HepG2 (cell line): ENCODE measurements at regions not wholly inside any gene's neighbourhood (a gene's known extent, or its start where the extent isn't known, plus 50 kb on each side); places are given as distances from the start of the nearest gene placed in this dataset.

ENCODE experiments used
- ATAC-seq: fragments of 200-7000 bp; cut with Tn5 transposase; 3 replicates; pipeline ENCODE4 v1.9.1; 2020; ENCODE audit warnings: mild to moderate bottlenecking, moderate library complexity
- BruUV-seq: library from RNA; stranded (reverse); fragments of 400-500 nt; replicated peaks from 2 replicates; lab custom pipeline; 2021; lab: Mats Ljungman, UMichigan
- CTCF ChIA-PET: fragments of 300-600 bp; formaldehyde crosslinking; extraction: SDS; loops from one replicate; lab custom pipeline; 2021; ENCODE audit warnings: low total read pairs, inconsistent platforms, low intra/inter-chr PET ratio; lab: Yijun Ruan, JAX
- POLR2A ChIA-PET: fragments of 350-600 bp; sonication (Branson Sonifier 250); formaldehyde crosslinking; loops from one replicate; lab custom pipeline; 2020; ENCODE audit warnings: antibody characterized with exemption, inconsistent platforms; lab: Yijun Ruan, JAX
- DNase-seq: peaks from one replicate; pipeline ENCODE4 v3.0.0-alpha.2; 2015; ENCODE audit warnings: low spot score
- FAIRE-seq: peaks from 3 replicates; lab custom pipeline; 2011; peaks lifted over from hg19 to GRCh38; lab: Jason Lieb, UNC
- H2AFZ ChIP-seq: one replicate; pipeline ENCODE4 v1.6.1; 2011; ENCODE audit warnings: low read length, inconsistent platforms
- H3K27ac ChIP-seq: fragments of 300-600 bp; 3 replicates; pipeline ENCODE4 v1.8.0; 2011; ENCODE audit warnings: mixed run types, mild to moderate bottlenecking, mixed read lengths, low read length, inconsistent platforms; ENCODE audit not compliant: insufficient read depth; ENCODE audit errors: extremely low read length
- H3K27me3 ChIP-seq, 2 experiments: fragments of 200-600 bp in 1 of 2; 2 replicates in 1 of 2; 3 replicates in 1 of 2; pipeline versions ENCODE4 v1.6.0 to v1.8.0; 2011; ENCODE audit warnings: low read length in 2 of 2, mild to moderate bottlenecking in 2 of 2, moderate library complexity in 2 of 2, inconsistent platforms in 1 of 2; ENCODE audit not compliant: insufficient read depth in 2 of 2, control insufficient read depth in 1 of 2
- H3K36me3 ChIP-seq, 2 experiments: fragments of 200-600 bp in 1 of 2; replicated peaks in 1 of 2; 2 replicates in 1 of 2; 3 replicates in 1 of 2; pipeline versions ENCODE4 v1.5.1 to v1.8.0; 2011; ENCODE audit warnings: low read length in 2 of 2, inconsistent platforms in 1 of 2; ENCODE audit not compliant: insufficient read depth in 2 of 2, control insufficient read depth in 1 of 2
- H3K4me1 ChIP-seq: 2 replicates; pipeline ENCODE4 v1.5.1; 2012; ENCODE audit warnings: low read length, inconsistent platforms; ENCODE audit not compliant: insufficient read depth
- H3K4me2 ChIP-seq: 2 replicates; pipeline ENCODE4 v1.6.0; 2011; ENCODE audit warnings: low read depth, low read length, inconsistent platforms
- H3K4me3 ChIP-seq, 3 experiments: fragments of 200-600 bp in 1 of 3; sonication (generic), shearing (Covaris generic) in 1 of 3; replicated peaks in 1 of 3; 2 replicates each; pipeline ENCODE4 v1.5.1; 2011 to 2016; ENCODE audit warnings: low read length in 3 of 3, inconsistent platforms in 2 of 3, low read depth in 2 of 3, mild to moderate bottlenecking in 2 of 3, control low read depth in 1 of 3, mixed read lengths in 1 of 3; ENCODE audit not compliant: insufficient read depth in 1 of 3
- H3K79me2 ChIP-seq: one replicate; pipeline ENCODE4 v1.6.1; 2011; ENCODE audit warnings: low read length, inconsistent platforms; ENCODE audit not compliant: insufficient read depth
- H3K9ac ChIP-seq: 2 replicates; pipeline ENCODE4 v1.6.0; 2011; ENCODE audit warnings: mild to moderate bottlenecking, low read depth, low read length, inconsistent platforms; ENCODE audit not compliant: insufficient read depth
- H3K9me3 ChIP-seq: 2 replicates; pipeline ENCODE4 v1.5.1; 2012; ENCODE audit warnings: mild to moderate bottlenecking, low read length
- H4K20me1 ChIP-seq: 2 replicates; pipeline ENCODE4 v1.6.0; 2011; ENCODE audit warnings: inconsistent platforms, mild to moderate bottlenecking, low read length, moderate library complexity; ENCODE audit not compliant: insufficient read depth
- DPF2 ChIP-seq: sonication (generic); formaldehyde crosslinking; IDR thresholded peaks from 2 replicates; pipeline ENCODE4 v1.4.0; 2020; ENCODE audit warnings: mild to moderate bottlenecking, low read depth, missing genetic modification reagents, borderline replicate concordance
- FOXA3 ChIP-seq: IDR thresholded peaks from 2 replicates; pipeline ENCODE4 v1.6.1; 2016; ENCODE audit warnings: missing genetic modification reagents, missing compliant biosample characterization
- HIVEP1 ChIP-seq: sonication (generic); formaldehyde crosslinking; IDR thresholded peaks from 2 replicates; pipeline ENCODE4 v1.4.0; 2020; ENCODE audit warnings: mild to moderate bottlenecking, missing genetic modification reagents
- MBD4 ChIP-seq: IDR thresholded peaks from 2 replicates; pipeline ENCODE4 v1.6.1; 2012; ENCODE audit warnings: low read length, inconsistent platforms, borderline replicate concordance
- MTF1 ChIP-seq: sonication (generic); formaldehyde crosslinking; IDR thresholded peaks from 2 replicates; pipeline ENCODE4 v1.5.0; 2020; ENCODE audit warnings: missing genetic modification reagents
- NAIF1 ChIP-seq: sonication (generic); formaldehyde crosslinking; IDR thresholded peaks from 2 replicates; pipeline ENCODE4 v1.5.0; 2020; ENCODE audit warnings: mild to moderate bottlenecking, missing genetic modification reagents, borderline replicate concordance
- PCBP2 ChIP-seq: fragments of 200-400 bp; formaldehyde crosslinking; optimal IDR thresholded peaks from 2 replicates; pipeline ENCODE3; 2018; ENCODE audit warnings: low read length, low read depth; ENCODE audit not compliant: poor library complexity, severe bottlenecking
- SALL1 ChIP-seq: sonication (generic); formaldehyde crosslinking; IDR thresholded peaks from 2 replicates; pipeline ENCODE4 v1.8.0; 2022; ENCODE audit warnings: mild to moderate bottlenecking, missing genetic modification reagents
- SOX13 ChIP-seq, 3 experiments: fragments of 450-650 bp in 1 of 3; sonication (generic) in 1 of 3; formaldehyde crosslinking in 1 of 3; IDR thresholded peaks in 2 of 3; conservative IDR thresholded peaks in 1 of 3; 2 replicates each; pipeline versions ENCODE4 v1.5.0 to v1.6.1; 2016 to 2020; ENCODE audit warnings: antibody characterized with exemption in 1 of 3, mild to moderate bottlenecking in 1 of 3, missing compliant biosample characterization in 1 of 3, missing genetic modification reagents in 1 of 3, moderate library complexity in 1 of 3
- SRSF4 ChIP-seq: fragments of 200-400 bp; formaldehyde crosslinking; IDR thresholded peaks from one replicate; pipeline ENCODE4 v1.6.1; 2018; ENCODE audit warnings: mild to moderate bottlenecking, low read depth, low read length, moderate library complexity; ENCODE audit not compliant: poor library complexity, severe bottlenecking
- THAP9 ChIP-seq: sonication (generic); formaldehyde crosslinking; IDR thresholded peaks from 2 replicates; pipeline ENCODE4; 2020; ENCODE audit warnings: missing genetic modification reagents, mild to moderate bottlenecking, borderline replicate concordance
- TOE1 ChIP-seq: sonication (generic); formaldehyde crosslinking; IDR thresholded peaks from 2 replicates; pipeline ENCODE4 v1.4.0; 2020; ENCODE audit warnings: mild to moderate bottlenecking, missing genetic modification reagents
- ZNF432 ChIP-seq: sonication (generic); formaldehyde crosslinking; IDR thresholded peaks from 2 replicates; pipeline ENCODE4 v1.5.0; 2020; ENCODE audit warnings: missing genetic modification reagents, mild to moderate bottlenecking, borderline replicate concordance
- ZNF512 ChIP-seq: sonication (generic); formaldehyde crosslinking; IDR thresholded peaks from 2 replicates; pipeline ENCODE4 v1.4.0; 2020; ENCODE audit warnings: mild to moderate bottlenecking, missing genetic modification reagents
- ZNF746 ChIP-seq: sonication (generic); formaldehyde crosslinking; IDR thresholded peaks from 2 replicates; pipeline ENCODE4 v1.8.0; 2022; ENCODE audit warnings: mild to moderate bottlenecking, missing genetic modification reagents
- WGBS: methylation state at CpG from one replicate; pipeline ENCODE4 v1.1.6; 2017; ENCODE audit warnings: low lambda C conversion rate; 5-methylcytosine and 5-hydroxymethylcytosine counted together
- in situ Hi-C: cut with HindIII; loops from 2 replicates; pipeline ENCODE4 v1.10.0; 2017; ENCODE audit warnings: low pct_unique_long_range_greater_than_20kb; ENCODE audit not compliant: extremely low pct_ligation_motif_present
- intact Hi-C: fragments of 100-400 bp; cut with micrococcal nuclease; formaldehyde crosslinking; loops from one replicate; pipeline ENCODE4 v1.10.0; 2022; ENCODE audit not compliant: unreplicated experiment
- TF ChIP-seq, protein P1 (sequence below): sonication (generic); formaldehyde crosslinking; IDR thresholded peaks from 2 replicates; pipeline ENCODE4 v1.4.0; 2020; ENCODE audit warnings: mild to moderate bottlenecking, missing genetic modification reagents

GRCh38 chr1:147824001-147824400 lies 63.6 kb upstream of the GJA5 start (continued):
- TF ChIP-seq ZNF432 (CRISPR knock-in tag): no peak
- TF ChIP-seq SRSF4: no peak
- TF ChIP-seq SALL1: no peak

DNA sequence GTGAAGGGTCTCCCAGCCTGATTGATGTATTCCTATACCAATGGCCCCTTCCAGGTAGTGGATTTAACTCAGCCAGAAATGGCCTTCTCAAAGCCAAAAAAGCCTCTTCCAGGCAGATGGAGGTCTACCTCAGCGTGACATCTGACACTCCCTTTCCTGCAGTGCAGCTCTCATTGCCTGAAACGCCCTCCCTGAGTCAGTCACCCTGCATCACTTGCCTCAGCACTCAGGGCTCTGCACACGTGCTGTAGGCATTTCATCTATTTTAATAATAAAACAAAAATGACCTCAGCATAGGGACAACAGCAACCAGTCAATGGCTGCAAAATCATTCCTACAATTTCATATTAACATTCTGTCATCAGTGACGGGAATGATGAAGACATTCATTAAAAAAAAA lies 64.4 kb upstream of the GJA5 start:
- POLR2A ChIA-PET: no interaction called here
- no TSS peak for BruUV-seq

More for the DNA sequence above, 64.4 kb upstream of the GJA5 start:
- Histone ChIP-seq H3K9me3 (no peaks in the 10 kb centered on the region), H3K4me2 (no peak overlapping the region), H3K36me3 (no peaks in the 10 kb centered on the region), H3K4me3 (no peak overlapping the region), H3K27ac (no peak overlapping the region), H3K27me3 (no peaks in the 10 kb centered on the region; a peak in 1 of 5 replicates), H4K20me1 (no peaks in the 10 kb centered on the region), H3K9ac (no peak overlapping the region), H3K4me1 (no peaks in the 10 kb centered on the region), H3K79me2 (no peaks in the 10 kb centered on the region), H2AFZ (no peak overlapping the region)
- TF ChIP-seq SOX13 (IDR thresholded peaks at IDR 0.05) (no peak), SOX13 (CRISPR knock-in tag; conservative IDR thresholded peaks at IDR 0.05 in 1 of 2, IDR thresholded peaks at IDR 0.05 in 1 of 2) (no peak), MBD4 (no peak), MTF1 (CRISPR knock-in tag) (no peak), THAP9 (CRISPR knock-in tag) (no peak), NAIF1 (CRISPR knock-in tag) (no peak), ZNF512 (CRISPR knock-in tag) (no peak), HIVEP1 (CRISPR knock-in tag) (no peak), DPF2 (no peak), TOE1 (no peak), FOXA3 (CRISPR knock-in tag) (no peak), PCBP2 (no peak), ZNF746 (CRISPR knock-in tag) (no peak)
- TF ChIP-seq, protein P1, sequence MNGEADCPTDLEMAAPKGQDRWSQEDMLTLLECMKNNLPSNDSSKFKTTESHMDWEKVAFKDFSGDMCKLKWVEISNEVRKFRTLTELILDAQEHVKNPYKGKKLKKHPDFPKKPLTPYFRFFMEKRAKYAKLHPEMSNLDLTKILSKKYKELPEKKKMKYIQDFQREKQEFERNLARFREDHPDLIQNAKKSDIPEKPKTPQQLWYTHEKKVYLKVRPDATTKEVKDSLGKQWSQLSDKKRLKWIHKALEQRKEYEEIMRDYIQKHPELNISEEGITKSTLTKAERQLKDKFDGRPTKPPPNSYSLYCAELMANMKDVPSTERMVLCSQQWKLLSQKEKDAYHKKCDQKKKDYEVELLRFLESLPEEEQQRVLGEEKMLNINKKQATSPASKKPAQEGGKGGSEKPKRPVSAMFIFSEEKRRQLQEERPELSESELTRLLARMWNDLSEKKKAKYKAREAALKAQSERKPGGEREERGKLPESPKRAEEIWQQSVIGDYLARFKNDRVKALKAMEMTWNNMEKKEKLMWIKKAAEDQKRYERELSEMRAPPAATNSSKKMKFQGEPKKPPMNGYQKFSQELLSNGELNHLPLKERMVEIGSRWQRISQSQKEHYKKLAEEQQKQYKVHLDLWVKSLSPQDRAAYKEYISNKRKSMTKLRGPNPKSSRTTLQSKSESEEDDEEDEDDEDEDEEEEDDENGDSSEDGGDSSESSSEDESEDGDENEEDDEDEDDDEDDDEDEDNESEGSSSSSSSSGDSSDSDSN (CRISPR knock-in tag): no peak
- in situ Hi-C loops (no loop called here), intact Hi-C loops (no loop called here)
- DNase-seq: no peak
- no peak for FAIRE-seq
- no peak for ATAC-seq
- 2% methylated on average over 3 of the region's 4 CpGs for WGBS
- CTCF ChIA-PET: no interaction called here
